SK-N-SH (cell line): ENCODE measurements at regions not wholly inside any gene's neighbourhood (a gene's known extent, or its start where the extent isn't known, plus 50 kb on each side); places are given as distances from the start of the nearest gene placed in this dataset.

Experiments
- CTCF ChIP-seq: fragments of 200-600 bp; sonication (generic); IDR thresholded peaks from 2 replicates; pipeline ENCODE4 v1.6.1; 2017; ENCODE audit warnings: antibody characterized with exemption, mild to moderate bottlenecking, moderate library complexity
- ELF1 ChIP-seq: IDR thresholded peaks from 2 replicates; pipeline ENCODE4 v1.4.0; 2012
- FOXJ3 ChIP-seq: sonication (generic); formaldehyde crosslinking; IDR thresholded peaks from 2 replicates; pipeline ENCODE4 v1.5.1; 2020; ENCODE audit warnings: mild to moderate bottlenecking, missing genetic modification reagents
- GABPA ChIP-seq: IDR thresholded peaks from 2 replicates; pipeline ENCODE4 v1.4.0; 2012; ENCODE audit warnings: low read depth, mild to moderate bottlenecking
- GATA2 ChIP-seq: sonication (generic); formaldehyde crosslinking; IDR thresholded peaks from 2 replicates; pipeline ENCODE4 v1.5.0; 2020; ENCODE audit warnings: mild to moderate bottlenecking, missing genetic modification reagents
- JUND ChIP-seq: IDR thresholded peaks from 2 replicates; pipeline ENCODE4 v1.4.0; 2012
- PBX3 ChIP-seq: IDR thresholded peaks from 2 replicates; pipeline ENCODE4; 2012
- POLR2AphosphoS5 ChIP-seq: IDR thresholded peaks from 2 replicates; pipeline ENCODE4 v1.6.1; 2012; ENCODE audit warnings: low read depth, low read length
- SIN3A ChIP-seq: IDR thresholded peaks from 2 replicates; pipeline ENCODE4 v1.6.1; 2012; ENCODE audit warnings: low read depth, mild to moderate bottlenecking, low read length, moderate library complexity, borderline replicate concordance
- SMC3 ChIP-seq: IDR thresholded peaks from 2 replicates; pipeline ENCODE4 v1.6.1; 2012; ENCODE audit warnings: low read depth, low read length, improper control_type of control experiment
- USF1 ChIP-seq: IDR thresholded peaks from 2 replicates; pipeline ENCODE4 v1.4.0; 2012; ENCODE audit warnings: low read depth, borderline replicate concordance
- ZBTB33 ChIP-seq: IDR thresholded peaks from 2 replicates; pipeline ENCODE4 v1.4.0; 2012; ENCODE audit warnings: low read depth, borderline replicate concordance

- TF ChIP-seq CTCF: no peak
- TF ChIP-seq ZBTB33: no peak
- no peak for TF ChIP-seq ELF1
- no peak for TF ChIP-seq FOXJ3 (CRISPR knock-in tag)
- no peak for TF ChIP-seq GATA2 (CRISPR knock-in tag)
- TF ChIP-seq POLR2AphosphoS5: no peak
- TF ChIP-seq SIN3A: no peak
- no peak for TF ChIP-seq PBX3
- no peak for TF ChIP-seq JUND
- no peak for TF ChIP-seq SMC3
- TF ChIP-seq GABPA: no peak
- no peak for TF ChIP-seq USF1
Measured at GRCh38 chr16:62088731-62089410, 52.6 kb upstream of the CDH8 start.
